GM19372 (cell line): ENCODE measurements at regions not wholly inside any gene's neighbourhood (a gene's known extent, or its start where the extent isn't known, plus 50 kb on each side); places are given as distances from the start of the nearest gene placed in this dataset.

Experiments
- ATAC-seq: cut with Tn5 transposase; IDR thresholded peaks from one replicate; pipeline ENCODE4 v1.9.1; 2021; ENCODE audit warnings: mild to moderate bottlenecking, low read depth, moderate library complexity; ENCODE audit not compliant: unreplicated experiment

- no peak for ATAC-seq
Observed at GRCh38 chr2:6773694-6774044, 92.0 kb downstream of the CMPK2 start.

- ATAC-seq, result no peak
Observed at GRCh38 chr2:6776125-6776524, 89.6 kb downstream of the CMPK2 start.

GRCh38 chr2:6777626-6778025 is 88.1 kb downstream of the CMPK2 start:
- ATAC-seq, result no peak

DNA sequence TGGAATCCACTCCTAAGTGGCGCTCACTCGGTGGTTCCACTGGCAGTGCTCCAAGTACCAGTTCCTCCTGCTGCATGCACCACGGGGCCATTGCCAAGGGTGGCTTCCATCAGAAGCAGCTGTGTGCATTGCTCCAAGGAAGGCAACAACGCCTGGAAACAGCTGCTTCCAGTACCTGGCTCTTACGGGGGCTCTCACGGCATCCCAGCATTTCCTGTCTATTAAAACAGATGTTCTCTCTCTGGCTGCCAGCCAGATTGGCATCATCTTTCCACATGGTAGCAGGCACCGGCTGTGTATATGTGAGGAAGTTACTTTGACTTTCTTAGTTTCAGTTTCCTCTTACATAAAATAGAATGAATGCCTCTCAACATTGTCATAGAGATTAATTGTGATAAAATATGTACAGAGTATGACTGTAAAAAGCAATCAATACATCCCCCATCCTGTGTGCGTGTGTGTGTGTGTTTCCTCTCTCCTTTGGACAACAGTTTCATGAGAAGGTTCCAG is 84.9 kb downstream of the CMPK2 start:
- no peak for ATAC-seq

DNA sequence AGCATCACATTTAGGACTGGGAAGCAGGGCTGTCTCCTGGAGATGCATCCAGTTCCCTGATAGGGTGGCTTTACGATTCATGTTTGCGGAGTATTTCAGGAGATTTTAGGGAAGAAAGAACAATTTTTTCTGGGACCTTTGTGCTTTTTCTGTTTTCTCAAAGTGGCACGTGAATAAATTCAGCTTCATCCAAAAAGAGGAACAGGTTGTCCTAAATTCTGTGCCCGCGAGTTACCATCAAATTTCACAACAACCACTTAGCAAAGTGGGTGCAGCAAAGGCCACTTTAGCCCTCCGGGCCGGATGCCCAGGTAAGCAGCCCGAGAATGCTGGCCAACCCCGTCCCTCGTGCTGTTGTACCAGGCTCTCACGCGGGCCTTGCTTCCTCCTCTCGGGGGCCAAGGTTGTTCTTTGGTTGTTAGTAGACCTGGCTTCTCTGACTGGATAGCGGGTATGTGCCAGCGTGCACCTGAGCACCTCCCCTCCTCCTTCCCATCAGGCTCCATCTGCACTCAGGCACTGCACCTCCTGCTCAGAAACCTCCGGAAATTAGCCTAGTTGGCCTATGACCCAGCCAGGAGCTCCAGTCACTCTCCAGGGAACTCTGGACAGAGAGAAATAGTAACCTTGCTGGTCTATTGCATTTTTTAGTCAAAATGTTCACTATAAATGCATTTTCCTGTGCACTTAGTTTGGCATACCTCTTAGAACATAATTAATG is 83.0 kb downstream of the CMPK2 start:
- no peak for ATAC-seq

- no peak for ATAC-seq
Observed at GRCh38 chr2:6783238-6783614, 82.5 kb downstream of the CMPK2 start.

DNA sequence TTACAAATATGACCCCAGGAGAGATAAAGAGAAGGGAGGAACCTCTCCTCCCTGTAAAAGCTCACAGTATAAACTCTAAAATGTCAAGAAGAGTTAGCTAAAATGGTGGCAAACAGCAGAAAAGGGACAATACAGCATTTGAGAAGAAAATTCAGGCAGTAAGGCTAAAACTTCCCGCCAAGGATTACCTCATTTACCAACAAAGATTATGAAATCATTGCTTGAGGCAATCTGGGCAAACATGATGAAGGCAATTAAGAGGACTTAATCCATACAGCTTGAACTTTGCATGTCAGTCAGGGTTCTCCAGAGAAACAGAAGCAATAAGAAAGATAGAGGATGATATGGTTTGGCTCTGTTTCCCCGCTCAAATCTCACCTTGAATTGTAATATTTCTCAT is 81.4 kb downstream of the CMPK2 start:
- ATAC-seq, result no peak

GRCh38 chr2:6785493-6785892 is 80.2 kb downstream of the CMPK2 start:
- ATAC-seq, result no peak

DNA sequence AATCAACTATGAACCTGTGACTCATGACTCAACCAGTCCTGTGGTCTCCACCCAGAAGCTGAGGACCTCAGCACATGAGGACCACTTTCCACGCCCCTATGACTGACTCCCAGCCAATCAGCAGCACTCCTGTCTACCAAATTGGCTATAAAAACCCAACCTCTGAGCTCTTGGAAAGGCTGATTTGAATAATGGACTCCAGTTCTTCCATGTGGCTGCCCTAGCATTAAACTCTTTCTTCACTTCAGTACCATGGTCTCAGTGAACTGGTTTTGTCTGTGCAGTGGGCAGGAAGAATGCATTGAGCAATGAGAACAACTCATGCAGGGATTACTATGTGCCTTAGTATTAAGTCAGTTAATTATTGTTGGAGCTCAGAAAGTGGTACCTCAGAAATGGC is 78.3 kb downstream of the CMPK2 start:
- ATAC-seq, result no peak

DNA sequence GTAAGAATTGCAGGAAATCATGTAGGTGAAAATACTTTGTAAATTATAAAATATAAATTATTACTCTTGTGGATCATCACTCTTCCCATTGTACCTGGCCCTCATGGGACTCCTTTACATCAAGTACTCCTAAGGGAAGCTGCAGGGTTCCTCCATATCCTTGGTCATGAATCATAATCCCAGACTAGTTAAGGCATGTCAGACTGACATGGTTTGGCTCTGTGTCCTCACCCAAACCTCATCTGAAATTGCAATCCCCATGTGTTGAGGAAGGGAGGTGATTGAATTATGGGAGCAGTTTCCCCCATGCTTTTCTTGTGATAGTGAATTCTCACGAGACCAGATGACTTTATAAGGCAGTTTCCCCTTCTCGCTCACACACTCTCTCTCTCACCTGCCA is 77.1 kb downstream of the CMPK2 start:
- no peak for ATAC-seq

- ATAC-seq, result no peak
Observed at GRCh38 chr2:6789559-6790138, 76.1 kb downstream of the CMPK2 start.

DNA sequence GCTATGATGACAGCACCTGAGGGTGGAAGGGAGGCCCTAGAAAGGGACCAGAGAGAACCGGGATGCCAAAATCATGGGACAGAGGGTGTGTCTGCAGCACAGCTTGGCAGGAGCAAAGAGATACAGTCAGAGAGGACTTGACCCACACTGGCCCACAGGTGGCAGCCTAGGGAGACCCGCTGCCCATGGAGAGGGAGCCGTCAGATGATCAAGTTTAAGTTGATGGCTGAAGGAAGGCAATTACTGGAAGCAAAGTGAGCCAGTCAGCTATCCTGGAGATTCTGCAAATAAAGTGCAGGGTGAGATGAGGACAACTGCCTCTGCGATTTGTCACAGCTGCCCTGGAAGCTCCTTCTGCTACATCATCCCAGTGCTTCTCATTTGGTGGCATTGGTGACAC is 74.0 kb downstream of the CMPK2 start:
- no peak for ATAC-seq

GRCh38 chr2:6792883-6793282 is 72.8 kb downstream of the CMPK2 start:
- no peak for ATAC-seq

- no peak for ATAC-seq
Observed at GRCh38 chr2:6793371-6793770, 72.3 kb downstream of the CMPK2 start.

- no peak for ATAC-seq
Observed at GRCh38 chr2:6793913-6794312, 71.8 kb downstream of the CMPK2 start.

- no peak for ATAC-seq
Observed at GRCh38 chr2:6794448-6794847, 71.3 kb downstream of the CMPK2 start.
